OCI-LY3 (cell line): ENCODE measurements at regions not wholly inside any gene's neighbourhood (a gene's known extent, or its start where the extent isn't known, plus 50 kb on each side); places are given as distances from the start of the nearest gene placed in this dataset.

Experiments used
- H2AFZ ChIP-seq: fragments of 200-600, 300-600 bp; shearing (Covaris generic); 2 replicates; pipeline ENCODE4 v1.6.0; 2014; ENCODE audit warnings: antibody characterized with exemption, low read depth, low read length
- H3K27ac ChIP-seq: fragments of 200-600, 300-600 bp; sonication (generic); 2 replicates; pipeline ENCODE4 v1.5.1; 2014; ENCODE audit warnings: mild to moderate bottlenecking, low read length, moderate library complexity, mixed read lengths
- H3K27me3 ChIP-seq: fragments of 200-600, 300-600 bp; sonication (generic); 2 replicates; pipeline ENCODE4 v1.6.1; 2014; ENCODE audit warnings: low read depth, low read length, mixed read lengths
- H3K36me3 ChIP-seq: fragments of 200-600, 300-600 bp; sonication (generic); replicated peaks from 2 replicates; pipeline ENCODE3; 2014; ENCODE audit warnings: low read depth, low read length, mixed read lengths
- H3K4me1 ChIP-seq: fragments of 300-600, 200-600 bp; sonication (generic); 2 replicates; pipeline ENCODE4 v1.6.1; 2014; ENCODE audit warnings: low read length, mixed read lengths
- H3K4me2 ChIP-seq: fragments of 200-600, 300-600 bp; sonication (generic); 2 replicates; pipeline ENCODE4 v1.6.1; 2014; ENCODE audit warnings: low read length, mixed read lengths
- H3K4me3 ChIP-seq: fragments of 300-600, 200-600 bp; sonication (generic); 2 replicates; pipeline ENCODE4 v1.5.1; 2014; ENCODE audit warnings: antibody characterized with exemption, mild to moderate bottlenecking, low read length, moderate library complexity
- H3K79me2 ChIP-seq: fragments of 300-600, 200-600 bp; shearing (Covaris generic); 2 replicates; pipeline ENCODE4 v1.6.1; 2014; ENCODE audit warnings: mild to moderate bottlenecking, low read length, mixed read lengths
- H3K9ac ChIP-seq: fragments of 300-600, 200-600 bp; shearing (Covaris generic); 2 replicates; pipeline ENCODE4 v1.6.0; 2014; ENCODE audit warnings: mild to moderate bottlenecking, low read length, moderate library complexity
- H3K9me3 ChIP-seq: fragments of 200-600, 300-600 bp; shearing (Covaris generic); 2 replicates; pipeline ENCODE4 v1.6.1; 2014; ENCODE audit warnings: low read length, mixed read lengths; ENCODE audit not compliant: insufficient read depth
- H4K20me1 ChIP-seq: fragments of 200-600, 300-600 bp; sonication (generic); 2 replicates; pipeline ENCODE4 v1.6.1; 2016; ENCODE audit warnings: low read length, mixed read lengths; ENCODE audit not compliant: insufficient read depth
- CTCF ChIP-seq: fragments of 200-600, 300-600 bp; sonication (generic); IDR thresholded peaks from 2 replicates; pipeline ENCODE4 v1.5.1; 2014; ENCODE audit warnings: antibody characterized with exemption, low read length, low read depth
- EZH2phosphoT487 ChIP-seq: fragments of 200-600 bp; shearing (Covaris generic); IDR thresholded peaks from 2 replicates; pipeline ENCODE4 v1.6.1; 2018; ENCODE audit warnings: antibody characterized with exemption, mixed run types, low read depth

- H3K27me3 ChIP-seq, result no peaks in the 10 kb centered on the region
- H3K4me3 ChIP-seq, result no peak overlapping the region
- no peaks in the 10 kb centered on the region for H3K36me3 ChIP-seq
- TF ChIP-seq EZH2phosphoT487 (no peak), CTCF (no peak)
- no peak overlapping the region for H3K27ac ChIP-seq
- H4K20me1 ChIP-seq, result no peaks in the 10 kb centered on the region
- no peak overlapping the region for H2AFZ ChIP-seq
- no peak overlapping the region for H3K4me2 ChIP-seq
- H3K9me3 ChIP-seq, result no peaks in the 10 kb centered on the region
- no peak overlapping the region for H3K9ac ChIP-seq
- no peaks in the 10 kb centered on the region for H3K79me2 ChIP-seq
- H3K4me1 ChIP-seq, result no peaks in the 10 kb centered on the region
Measured at GRCh38 chr13:55062662-55063061, 2034.0 kb downstream of the OLFM4 start.

GRCh38 chr13:55067946-55068345 is 2039.3 kb downstream of the OLFM4 start:
- H3K27me3 ChIP-seq, result no peaks in the 10 kb centered on the region
- H3K9me3 ChIP-seq, result no peaks in the 10 kb centered on the region
- H3K27ac ChIP-seq, result no peak overlapping the region
- no peak overlapping the region for H3K4me3 ChIP-seq
- no peak overlapping the region for H3K4me2 ChIP-seq
- H3K4me1 ChIP-seq, result no peaks in the 10 kb centered on the region
- no peak overlapping the region for H2AFZ ChIP-seq
- no peaks in the 10 kb centered on the region for H4K20me1 ChIP-seq
- no peak for TF ChIP-seq CTCF
- TF ChIP-seq EZH2phosphoT487, result no peak
- H3K9ac ChIP-seq, result no peak overlapping the region
- no peaks in the 10 kb centered on the region for H3K79me2 ChIP-seq
- H3K36me3 ChIP-seq, result no peaks in the 10 kb centered on the region

GRCh38 chr13:55069746-55070145 is 2041.1 kb downstream of the OLFM4 start:
- Histone ChIP-seq H3K79me2 (no peaks in the 10 kb centered on the region), H3K4me2 (no peak overlapping the region), H3K4me1 (no peaks in the 10 kb centered on the region)

GRCh38 chr13:55073000-55073399 is 2044.4 kb downstream of the OLFM4 start:
- Histone ChIP-seq H3K4me2 (no peak overlapping the region), H4K20me1 (no peaks in the 10 kb centered on the region), H3K27me3 (no peaks in the 10 kb centered on the region), H3K4me1 (no peaks in the 10 kb centered on the region), H3K79me2 (no peaks in the 10 kb centered on the region), H3K9me3 (no peaks in the 10 kb centered on the region), H3K27ac (no peak overlapping the region), H3K36me3 (no peaks in the 10 kb centered on the region), H2AFZ (no peak overlapping the region), H3K9ac (no peak overlapping the region), H3K4me3 (no peak overlapping the region)
- TF ChIP-seq EZH2phosphoT487, result no peak

More at GRCh38 chr13:55069746-55070145, 2041.1 kb downstream of the OLFM4 start:
- H3K27me3 ChIP-seq, result no peaks in the 10 kb centered on the region
- H4K20me1 ChIP-seq, result no peaks in the 10 kb centered on the region
- TF ChIP-seq EZH2phosphoT487, result no peak
- TF ChIP-seq CTCF, result no peak
- H3K9me3 ChIP-seq, result no peaks in the 10 kb centered on the region
- H3K4me3 ChIP-seq, result no peak overlapping the region
- H3K27ac ChIP-seq, result no peak overlapping the region
- no peak overlapping the region for H3K9ac ChIP-seq
- H3K36me3 ChIP-seq, result no peaks in the 10 kb centered on the region
- no peak overlapping the region for H2AFZ ChIP-seq

- no peak overlapping the region for H2AFZ ChIP-seq
- H3K4me1 ChIP-seq, result no peaks in the 10 kb centered on the region
- H3K27ac ChIP-seq, result no peak overlapping the region
- no peaks in the 10 kb centered on the region for H3K9me3 ChIP-seq
- H3K27me3 ChIP-seq, result no peaks in the 10 kb centered on the region
- no peak overlapping the region for H3K4me3 ChIP-seq
- H3K36me3 ChIP-seq, result no peaks in the 10 kb centered on the region
- H3K9ac ChIP-seq, result no peak overlapping the region
- no peak for TF ChIP-seq EZH2phosphoT487
- no peak overlapping the region for H3K4me2 ChIP-seq
- no peaks in the 10 kb centered on the region for H4K20me1 ChIP-seq
- no peaks in the 10 kb centered on the region for H3K79me2 ChIP-seq
Measured at GRCh38 chr13:55084630-55085029, 2056.0 kb downstream of the OLFM4 start.
